Upper lobe of left lung (tissue), 6 donors: ENCODE measurements at regions not wholly inside any gene's neighbourhood (a gene's known extent, or its start where the extent isn't known, plus 50 kb on each side); places are given as distances from the start of the nearest gene placed in this dataset.

Source experiments
- ATAC-seq, 2 donors: fragments of 200-7000 bp; cut with Tn5 transposase; one replicate each; pipeline ENCODE4 v1.9.1; 2022; ENCODE audit warnings: mild to moderate bottlenecking in 2 of 2, moderate library complexity in 2 of 2; ENCODE audit not compliant: low FRiP score in 2 of 2
- DNase-seq, 2 donors: peaks; one replicate each; pipeline ENCODE4 v3.0.0-alpha.2; 2019 to 2020
- H3K27ac ChIP-seq, 4 donors: fragments of 200-600 bp; sonication (generic); one replicate each; pipeline ENCODE4 v1.5.1; 2016 to 2019
- H3K27me3 ChIP-seq, 4 donors: fragments of 200-600 bp; sonication (generic); one replicate each; pipeline ENCODE4 v1.5.1; 2017 to 2019
- H3K36me3 ChIP-seq, 4 donors: fragments of 200-600 bp; sonication (generic); one replicate each; pipeline ENCODE4 v1.5.1; 2016 to 2019
- H3K4me1 ChIP-seq, 4 donors: fragments of 200-600 bp; sonication (generic); one replicate each; pipeline ENCODE4 v1.5.1; 2018 to 2019
- H3K4me3 ChIP-seq, 4 donors: fragments of 200-600 bp; sonication (generic); one replicate each; pipeline ENCODE4 v1.5.1; 2017 to 2019; ENCODE audit warnings: mild to moderate bottlenecking in 2 of 4, moderate library complexity in 1 of 4
- H3K9me3 ChIP-seq, 4 donors: fragments of 200-600 bp; sonication (generic); one replicate each; pipeline ENCODE4 v1.5.1; 2018 to 2019
- CTCF ChIP-seq, 6 experiments: fragments of 450-650 bp in 4 of 6; fragments of 200-600 bp in 2 of 6; sonication (generic) in 2 of 6; IDR thresholded peaks; one replicate each; pipeline ENCODE4 v1.5.1; 2016 to 2019; ENCODE audit warnings: antibody characterized with exemption in 6 of 6
- EP300 ChIP-seq, 4 donors: sonication (generic); formaldehyde crosslinking; IDR thresholded peaks; one replicate each; pipeline ENCODE4 v1.5.1; 2017; ENCODE audit warnings: antibody characterized with exemption in 4 of 4, control low read depth in 2 of 4
- POLR2A ChIP-seq, 4 donors: fragments of 450-650 bp; IDR thresholded peaks; one replicate each; pipeline ENCODE4 v1.5.1; 2016 to 2017; ENCODE audit warnings: antibody characterized with exemption in 4 of 4, mild to moderate bottlenecking in 2 of 4
- POLR2AphosphoS5 ChIP-seq, 2 donors: sonication (generic); formaldehyde crosslinking; IDR thresholded peaks; one replicate each; pipeline ENCODE4 v1.5.1; 2017; ENCODE audit warnings: antibody characterized with exemption in 2 of 2
- WGBS, 2 donors: methylation state at CpG; one replicate each; pipeline ENCODE4 v1.1.5; 2017 to 2018; 5-methylcytosine and 5-hydroxymethylcytosine counted together
- donor health status: DM: no; HTN: no; CAD: no; lungs with moderate emphysema.
- donor health status: DM: no; HTN: yes; CAD: no; lungs with severe emphysema.

- peaks cover 0 to 10% (median 4%) of the 10 kb centered on the region in 4 donors for H3K27me3 ChIP-seq
- H3K4me3 ChIP-seq, result no peak overlapping the region
- WGBS, 2 donors, result 58 to 63% methylated on average over 3 to 4 of the region's 4 CpGs
- H3K9me3 ChIP-seq, result no peaks in the 10 kb centered on the region
- H3K27ac ChIP-seq, result no peak overlapping the region
- no peaks in the 10 kb centered on the region for H3K36me3 ChIP-seq
- TF ChIP-seq EP300 (IDR thresholded peaks at IDR 0.05) (no peak), POLR2A (IDR thresholded peaks at IDR 0.05) (no peak)
- ATAC-seq (no peak), DNase-seq (no peak)
- H3K4me1 ChIP-seq, result peaks cover 0 to 9% (median 4%) of the 10 kb centered on the region in 4 donors
These were observed 74.3 kb upstream of the PAX7 start for GRCh38 chr1:18556364-18556763.

GRCh38 chr1:18557621-18558465 lies 72.8 kb upstream of the PAX7 start:
- TF ChIP-seq CTCF (IDR thresholded peaks at IDR 0.05) (no peak), POLR2AphosphoS5 (IDR thresholded peaks at IDR 0.05) (no peak), POLR2A (IDR thresholded peaks at IDR 0.05) (no peak), EP300 (IDR thresholded peaks at IDR 0.05) (no peak)
- ATAC-seq, result peak; percentile 47 to 63
- peaks cover 0 to 10% (median 4%) of the 10 kb centered on the region in 4 donors for H3K27me3 ChIP-seq

GRCh38 chr1:18560692-18561091 lies 70.0 kb upstream of the PAX7 start:
- Histone ChIP-seq H3K27me3 (peaks cover 0 to 10% (median 4%) of the 10 kb centered on the region in 4 donors), H3K4me1 (peaks cover 0 to 9% (median 4%) of the 10 kb centered on the region in 4 donors), H3K9me3 (no peaks in the 10 kb centered on the region), H3K27ac (no peak overlapping the region), H3K36me3 (no peaks in the 10 kb centered on the region), H3K4me3 (no peak overlapping the region)
- DNase-seq, result no peak
- no peak for ATAC-seq
- TF ChIP-seq EP300 (IDR thresholded peaks at IDR 0.05) (no peak), POLR2A (IDR thresholded peaks at IDR 0.05) (no peak), CTCF (IDR thresholded peaks at IDR 0.05) (no peak), POLR2AphosphoS5 (IDR thresholded peaks at IDR 0.05) (no peak)
- WGBS, 2 donors, result 29 to 38% methylated on average over 5 of the region's 5 CpGs

More at GRCh38 chr1:18557621-18558465, 72.8 kb upstream of the PAX7 start:
- Histone ChIP-seq H3K4me3 (no peak overlapping the region), H3K36me3 (no peaks in the 10 kb centered on the region), H3K4me1 (peaks cover 0 to 9% (median 4%) of the 10 kb centered on the region in 4 donors), H3K27ac (no peak overlapping the region), H3K9me3 (no peaks in the 10 kb centered on the region)
- DNase-seq, result peak in 1 of 2 donors; percentile 59
- 7 to 11% methylated on average over 23 to 29 of the region's 29 CpGs for WGBS, 2 donors

- no peak overlapping the region for H3K4me3 ChIP-seq
- H3K27ac ChIP-seq, result no peak overlapping the region
- TF ChIP-seq POLR2A (IDR thresholded peaks at IDR 0.05) (no peak), POLR2AphosphoS5 (IDR thresholded peaks at IDR 0.05) (no peak), EP300 (IDR thresholded peaks at IDR 0.05) (no peak)
- DNase-seq (peak in 1 of 2 donors; percentile 44), ATAC-seq (no peak)
- no peaks in the 10 kb centered on the region for H3K9me3 ChIP-seq
- WGBS, 2 donors, result 40 to 41% methylated on average over 2 to 8 of the region's 9 CpGs
- H3K36me3 ChIP-seq, result no peaks in the 10 kb centered on the region
- H3K4me1 ChIP-seq, result peaks cover 0 to 9% (median 4%) of the 10 kb centered on the region in 4 donors
- peaks cover 0 to 10% (median 4%) of the 10 kb centered on the region in 4 donors for H3K27me3 ChIP-seq
These were observed 68.7 kb upstream of the PAX7 start for GRCh38 chr1:18561967-18562366.

GRCh38 chr1:18564676-18565075 lies 66.0 kb upstream of the PAX7 start:
- ATAC-seq, result no peak
- Histone ChIP-seq H3K27me3 (no peaks in the 10 kb centered on the region), H3K9me3 (peaks cover 0 to 3% (median 0%) of the 10 kb centered on the region in 4 donors), H3K27ac (no peak overlapping the region), H3K4me3 (no peak overlapping the region), H3K36me3 (no peaks in the 10 kb centered on the region), H3K4me1 (no peaks in the 10 kb centered on the region)
- no peak for TF ChIP-seq EP300 (IDR thresholded peaks at IDR 0.05)
- no peak for TF ChIP-seq CTCF (IDR thresholded peaks at IDR 0.05)
- no peak for TF ChIP-seq POLR2A (IDR thresholded peaks at IDR 0.05)
- no peak for TF ChIP-seq POLR2AphosphoS5 (IDR thresholded peaks at IDR 0.05)
- 44% methylated on average over 3 of the region's 3 CpGs; no CpG with 5 or more reads in 1 of the 2 donors for WGBS, 2 donors
- no peak for DNase-seq
